RWPE2 (cell line): ENCODE measurements at regions not wholly inside any gene's neighbourhood (a gene's known extent, or its start where the extent isn't known, plus 50 kb on each side); places are given as distances from the start of the nearest gene placed in this dataset.

Experiments
- ATAC-seq: fragments of 200-7000 bp; cut with Tn5 transposase; 3 replicates; pipeline ENCODE4 v1.9.1; 2021; ENCODE audit warnings: low read depth
- DNase-seq: peaks from one replicate; pipeline ENCODE4 v3.0.0-alpha.2; 2020; ENCODE audit warnings: low spot score
- H3K27ac ChIP-seq: fragments of 450-650 bp; 2 replicates; pipeline ENCODE4 v1.5.1; 2017; ENCODE audit warnings: mild to moderate bottlenecking; ENCODE audit not compliant: poor library complexity, severe bottlenecking
- H3K27me3 ChIP-seq: fragments of 250-450 bp; sonication (Bioruptor Pico); 2 replicates; pipeline ENCODE4 v1.5.1; 2021; ENCODE audit warnings: mild to moderate bottlenecking, moderate library complexity; ENCODE audit not compliant: insufficient read depth, poor library complexity, severe bottlenecking
- H3K36me3 ChIP-seq: fragments of 250-450 bp; sonication (Bioruptor Pico); 2 replicates; pipeline ENCODE4 v1.5.1; 2020; ENCODE audit warnings: low read depth, mild to moderate bottlenecking, moderate library complexity
- H3K4me1 ChIP-seq: fragments of 250-450 bp; sonication (Bioruptor Pico); 2 replicates; pipeline ENCODE4 v1.5.1; 2021; ENCODE audit warnings: mild to moderate bottlenecking, moderate library complexity; ENCODE audit not compliant: insufficient read depth, poor library complexity, severe bottlenecking
- H3K4me3 ChIP-seq: fragments of 250-450 bp; sonication (Bioruptor Pico); 2 replicates; pipeline ENCODE4 v1.5.1; 2021; ENCODE audit warnings: mild to moderate bottlenecking, moderate library complexity; ENCODE audit not compliant: severe bottlenecking
- H3K9me3 ChIP-seq: fragments of 250-450 bp; sonication (Bioruptor Pico); 2 replicates; pipeline ENCODE4 v1.5.1; 2021; ENCODE audit warnings: mild to moderate bottlenecking, moderate library complexity; ENCODE audit not compliant: severe bottlenecking
- TF ChIP-seq, protein P1 (sequence below): fragments of 450-650 bp; IDR thresholded peaks from one replicate; pipeline ENCODE4 v1.5.1; 2017; ENCODE audit warnings: mild to moderate bottlenecking, moderate library complexity; ENCODE audit not compliant: poor library complexity, severe bottlenecking

DNA sequence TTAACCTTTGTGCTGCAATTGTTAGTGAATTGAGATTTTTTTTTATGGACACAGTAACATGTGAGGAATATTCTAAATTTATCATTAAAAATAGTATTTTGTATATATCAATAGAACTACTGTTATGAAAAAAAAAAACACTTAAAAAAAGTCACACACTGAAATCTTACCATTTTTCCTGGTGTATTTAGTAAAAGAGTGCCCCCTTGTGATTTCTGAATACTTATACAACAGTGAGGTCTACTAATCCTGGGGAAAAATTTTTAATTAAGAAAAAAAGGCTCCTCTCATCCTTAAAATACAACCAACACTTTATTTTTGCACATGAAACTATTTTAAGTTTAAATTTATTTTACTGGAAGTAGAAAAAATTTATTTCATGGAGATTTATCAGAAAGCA, 56.4 kb upstream of the SPOCK3 start:
- H3K27me3 ChIP-seq: no peaks in the 10 kb centered on the region
- H3K9me3 ChIP-seq: no peaks in the 10 kb centered on the region
- no peak for ATAC-seq
- H3K4me3 ChIP-seq: no peak overlapping the region
- TF ChIP-seq, protein P1, sequence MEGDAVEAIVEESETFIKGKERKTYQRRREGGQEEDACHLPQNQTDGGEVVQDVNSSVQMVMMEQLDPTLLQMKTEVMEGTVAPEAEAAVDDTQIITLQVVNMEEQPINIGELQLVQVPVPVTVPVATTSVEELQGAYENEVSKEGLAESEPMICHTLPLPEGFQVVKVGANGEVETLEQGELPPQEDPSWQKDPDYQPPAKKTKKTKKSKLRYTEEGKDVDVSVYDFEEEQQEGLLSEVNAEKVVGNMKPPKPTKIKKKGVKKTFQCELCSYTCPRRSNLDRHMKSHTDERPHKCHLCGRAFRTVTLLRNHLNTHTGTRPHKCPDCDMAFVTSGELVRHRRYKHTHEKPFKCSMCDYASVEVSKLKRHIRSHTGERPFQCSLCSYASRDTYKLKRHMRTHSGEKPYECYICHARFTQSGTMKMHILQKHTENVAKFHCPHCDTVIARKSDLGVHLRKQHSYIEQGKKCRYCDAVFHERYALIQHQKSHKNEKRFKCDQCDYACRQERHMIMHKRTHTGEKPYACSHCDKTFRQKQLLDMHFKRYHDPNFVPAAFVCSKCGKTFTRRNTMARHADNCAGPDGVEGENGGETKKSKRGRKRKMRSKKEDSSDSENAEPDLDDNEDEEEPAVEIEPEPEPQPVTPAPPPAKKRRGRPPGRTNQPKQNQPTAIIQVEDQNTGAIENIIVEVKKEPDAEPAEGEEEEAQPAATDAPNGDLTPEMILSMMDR: peak; percentile 72
- H3K27ac ChIP-seq: no peak overlapping the region
- DNase-seq: no peak
- H3K36me3 ChIP-seq: no peaks in the 10 kb centered on the region
- no peaks in the 10 kb centered on the region for H3K4me1 ChIP-seq

DNA sequence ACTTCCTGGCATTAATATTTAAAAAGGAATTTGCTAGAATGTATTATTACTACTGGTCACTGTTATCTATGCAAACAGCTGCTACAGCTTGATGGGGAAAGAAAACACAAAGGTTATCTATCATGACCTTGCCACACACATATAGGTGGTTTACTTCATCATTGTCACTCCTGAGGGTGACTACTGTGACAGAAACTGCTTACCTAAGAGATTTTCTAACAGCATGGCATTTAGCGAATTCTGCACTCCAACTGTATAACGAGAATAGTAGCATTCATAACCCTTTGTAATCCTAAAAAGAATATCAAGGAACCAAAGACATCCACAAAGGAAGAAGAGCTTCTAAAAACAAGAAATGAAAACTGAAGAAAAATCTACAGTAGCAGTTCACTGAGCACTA, 74.6 kb upstream of the SPOCK3 start:
- no peak for ATAC-seq
- TF ChIP-seq, protein P1: no peak
- no peak overlapping the region for H3K4me3 ChIP-seq
- H3K27me3 ChIP-seq: no peaks in the 10 kb centered on the region
- no peaks in the 10 kb centered on the region for H3K9me3 ChIP-seq
- DNase-seq: no peak
- H3K36me3 ChIP-seq: no peaks in the 10 kb centered on the region
- H3K4me1 ChIP-seq: no peaks in the 10 kb centered on the region
- no peak overlapping the region for H3K27ac ChIP-seq

DNA sequence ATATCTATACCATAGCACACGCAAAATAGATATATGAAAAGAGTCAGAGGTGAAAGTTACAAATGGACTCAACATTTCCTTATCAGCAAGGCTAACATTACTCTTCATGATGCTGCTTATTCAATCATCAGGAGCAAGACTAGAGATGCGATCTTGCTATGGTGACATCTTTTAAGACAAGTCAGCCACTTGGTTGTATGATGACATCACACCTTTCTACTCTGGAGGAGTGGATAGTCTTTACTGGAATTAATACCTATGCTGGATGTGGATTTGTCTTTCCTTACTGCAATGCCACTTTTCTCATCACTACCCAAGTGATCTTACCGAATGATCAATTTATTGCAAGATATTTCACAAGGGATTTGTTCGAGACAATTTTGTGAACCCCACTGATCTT, 87.0 kb upstream of the SPOCK3 start:
- Histone ChIP-seq H3K4me1 (no peaks in the 10 kb centered on the region), H3K9me3 (no peaks in the 10 kb centered on the region), H3K4me3 (no peak overlapping the region), H3K27ac (no peak overlapping the region), H3K36me3 (no peaks in the 10 kb centered on the region), H3K27me3 (no peaks in the 10 kb centered on the region)
- DNase-seq: no peak
- no peak for ATAC-seq
- TF ChIP-seq, protein P1: no peak

DNA sequence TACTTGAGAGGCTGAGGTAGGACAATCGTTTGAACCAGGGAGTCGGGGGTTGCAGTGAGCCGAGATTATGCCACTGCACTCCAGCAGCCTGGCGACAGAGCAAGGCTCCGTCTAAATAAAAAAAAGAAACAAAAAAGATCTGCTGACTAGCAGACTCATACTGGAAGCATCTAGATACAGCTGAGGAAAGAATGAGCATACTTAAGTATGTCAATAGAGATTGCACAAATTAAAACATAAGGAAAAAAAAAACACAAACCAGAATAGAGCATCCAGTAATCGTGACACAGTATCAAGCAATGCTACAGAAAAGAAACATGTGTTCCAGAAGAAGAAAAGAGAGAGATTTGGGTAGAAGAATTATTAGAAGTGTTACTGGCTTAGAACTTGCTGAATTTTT, 105.5 kb upstream of the SPOCK3 start:
- no peak overlapping the region for H3K4me3 ChIP-seq
- no peak for DNase-seq
- no peaks in the 10 kb centered on the region for H3K27me3 ChIP-seq
- H3K27ac ChIP-seq: no peak overlapping the region
- no peaks in the 10 kb centered on the region for H3K9me3 ChIP-seq
- no peak for ATAC-seq
- H3K36me3 ChIP-seq: no peaks in the 10 kb centered on the region
- TF ChIP-seq, protein P1: no peak
- H3K4me1 ChIP-seq: no peaks in the 10 kb centered on the region

DNA sequence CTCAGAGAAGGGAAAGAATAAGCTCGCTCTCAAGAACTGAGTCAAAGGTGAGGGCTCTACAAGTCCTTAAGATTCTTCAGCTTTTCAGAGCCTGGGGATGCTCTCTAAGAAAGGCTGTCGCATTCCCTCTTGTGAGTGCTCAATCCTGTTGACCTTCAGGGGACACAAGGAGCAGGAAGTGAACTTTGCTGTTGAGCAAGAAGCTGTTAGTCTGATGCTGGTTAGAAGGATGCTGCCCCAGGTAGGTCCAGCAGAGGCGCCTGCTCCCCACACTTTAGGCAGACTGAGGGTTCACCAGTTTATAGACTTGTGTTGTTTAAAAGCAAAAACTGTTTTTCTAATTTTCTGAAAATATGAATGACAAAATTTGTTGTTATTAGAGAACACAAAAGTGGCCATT, 125.4 kb upstream of the SPOCK3 start:
- DNase-seq (no peak), ATAC-seq (no peak)
- no peaks in the 10 kb centered on the region for H3K36me3 ChIP-seq
- no peak overlapping the region for H3K4me3 ChIP-seq
- H3K9me3 ChIP-seq: no peaks in the 10 kb centered on the region
- TF ChIP-seq, protein P1: no peak
- H3K27ac ChIP-seq: no peak overlapping the region
- H3K4me1 ChIP-seq: no peaks in the 10 kb centered on the region
- no peaks in the 10 kb centered on the region for H3K27me3 ChIP-seq
